Kidney capillary endothelial cell (primary cell): ENCODE measurements at regions not wholly inside any gene's neighbourhood (a gene's known extent, or its start where the extent isn't known, plus 50 kb on each side); places are given as distances from the start of the nearest gene placed in this dataset.

ENCODE experiments used
- DNase-seq: peaks from one replicate; pipeline ENCODE4 v3.0.0-alpha.2; 2018; ENCODE audit warnings: low spot score

GRCh38 chr11:62026739-62027370, 59.4 kb upstream of the FTH1 start:
- DNase-seq: no peak

GRCh38 chr11:62025487-62026105, 58.2 kb upstream of the FTH1 start:
- peak; percentile 78 for DNase-seq

- DNase-seq: no peak
These were observed 57.6 kb upstream of the FTH1 start for GRCh38 chr11:62024936-62025486.

GRCh38 chr11:62022211-62022610, 54.8 kb upstream of the FTH1 start:
- DNase-seq: no peak

- no peak for DNase-seq
These were observed 53.2 kb upstream of the FTH1 start for GRCh38 chr11:62020661-62021060.

GRCh38 chr11:62018981-62019664, 51.7 kb upstream of the FTH1 start:
- DNase-seq: no peak

GRCh38 chr11:62017878-62018655, 50.6 kb upstream of the FTH1 start:
- DNase-seq: no peak
